HG03139 (cell line): ENCODE measurements at regions not wholly inside any gene's neighbourhood (a gene's known extent, or its start where the extent isn't known, plus 50 kb on each side); places are given as distances from the start of the nearest gene placed in this dataset.

ENCODE experiments used
- ATAC-seq: cut with Tn5 transposase; IDR thresholded peaks from one replicate; pipeline ENCODE4 v1.9.1; 2021; ENCODE audit not compliant: unreplicated experiment

- ATAC-seq = no peak
These were observed 56.4 kb downstream of the CD24 start for GRCh38 chr6:106918115-106918514.

- no peak for ATAC-seq
These were observed 57.6 kb downstream of the CD24 start for GRCh38 chr6:106916891-106917290.

GRCh38 chr6:106913676-106914280 lies 60.8 kb downstream of the CD24 start:
- no peak for ATAC-seq

- ATAC-seq = no peak
These were observed 61.4 kb downstream of the CD24 start for GRCh38 chr6:106913111-106913510.

GRCh38 chr6:106912091-106912490 lies 62.4 kb downstream of the CD24 start:
- no peak for ATAC-seq

GRCh38 chr6:106910999-106911949 lies 63.3 kb downstream of the CD24 start:
- ATAC-seq = no peak

- no peak for ATAC-seq
These were observed 66.1 kb downstream of the CD24 start for GRCh38 chr6:106908386-106908840.

GRCh38 chr6:106907754-106908153 lies 66.8 kb downstream of the CD24 start:
- no peak for ATAC-seq

- ATAC-seq = no peak
These were observed 68.3 kb downstream of the CD24 start for GRCh38 chr6:106906232-106906631.

GRCh38 chr6:106903299-106903698 lies 71.2 kb downstream of the CD24 start:
- ATAC-seq = no peak

GRCh38 chr6:106901062-106901461 lies 73.5 kb downstream of the CD24 start:
- no peak for ATAC-seq

GRCh38 chr6:106899697-106900096 lies 74.8 kb downstream of the CD24 start:
- ATAC-seq = no peak

- no peak for ATAC-seq
These were observed 76.9 kb downstream of the CD24 start for GRCh38 chr6:106897580-106897979.

- no peak for ATAC-seq
These were observed 78.9 kb downstream of the CD24 start for GRCh38 chr6:106895703-106896040.

GRCh38 chr6:106894978-106895702 lies 79.4 kb downstream of the CD24 start:
- no peak for ATAC-seq

- no peak for ATAC-seq
These were observed 82.3 kb downstream of the CD24 start for GRCh38 chr6:106892186-106892585.

- no peak for ATAC-seq
These were observed 84.1 kb downstream of the CD24 start for GRCh38 chr6:106890447-106890846.

GRCh38 chr6:106889692-106890091 lies 84.8 kb downstream of the CD24 start:
- no peak for ATAC-seq

GRCh38 chr6:106886922-106887797 lies 87.4 kb downstream of the CD24 start:
- no peak for ATAC-seq

GRCh38 chr6:106886081-106886843 lies 88.3 kb downstream of the CD24 start:
- ATAC-seq = no peak
